H9 (cell line): ENCODE measurements at regions not wholly inside any gene's neighbourhood (a gene's known extent, or its start where the extent isn't known, plus 50 kb on each side); places are given as distances from the start of the nearest gene placed in this dataset.

Source experiments
- DNase-seq: peaks from one replicate; pipeline ENCODE4 v3.0.0-alpha.2; 2017
- H2AFZ ChIP-seq: one replicate; pipeline ENCODE4 v1.6.1; 2013; ENCODE audit warnings: mild to moderate bottlenecking, low read length, control low read depth, moderate library complexity
- H2AK5ac ChIP-seq: 2 replicates; pipeline ENCODE4 v1.6.1; 2013; ENCODE audit warnings: low read length, control low read depth, mixed read lengths; ENCODE audit not compliant: insufficient read length
- H2BK120ac ChIP-seq: one replicate; pipeline ENCODE4 v1.6.1; 2013; ENCODE audit warnings: low read depth, mild to moderate bottlenecking, low read length, control low read depth, inconsistent platforms; ENCODE audit not compliant: poor library complexity, severe bottlenecking
- H2BK12ac ChIP-seq: 2 replicates; pipeline ENCODE4 v1.6.1; 2013; ENCODE audit warnings: low read length, control low read depth, mixed read lengths, low read depth; ENCODE audit not compliant: insufficient read length
- H2BK15ac ChIP-seq: 2 replicates; pipeline ENCODE4 v1.6.1; 2013; ENCODE audit warnings: low read depth, low read length, control low read depth
- H2BK20ac ChIP-seq: one replicate; pipeline ENCODE4 v1.6.1; 2013; ENCODE audit warnings: low read depth, mild to moderate bottlenecking, low read length, control low read depth, inconsistent platforms; ENCODE audit not compliant: poor library complexity, severe bottlenecking
- H2BK5ac ChIP-seq: 2 replicates; pipeline ENCODE4 v1.6.1; 2013; ENCODE audit warnings: low read length, control low read depth, mixed read lengths; ENCODE audit not compliant: insufficient read length
- H3K14ac ChIP-seq: 2 replicates; pipeline ENCODE4 v1.6.1; 2013; ENCODE audit warnings: low read length, control low read depth; ENCODE audit not compliant: insufficient read depth
- H3K18ac ChIP-seq: 2 replicates; pipeline ENCODE4 v1.6.1; 2013; ENCODE audit warnings: low read depth, mild to moderate bottlenecking, mixed read lengths, low read length, control low read depth; ENCODE audit not compliant: insufficient read length
- H3K23ac ChIP-seq: 2 replicates; pipeline ENCODE4 v1.6.1; 2013; ENCODE audit warnings: low read length, control low read depth, mixed read lengths, low read depth; ENCODE audit not compliant: insufficient read length
- H3K23me2 ChIP-seq: 2 replicates; pipeline ENCODE4 v1.6.1; 2013; ENCODE audit warnings: low read depth, mild to moderate bottlenecking, mixed read lengths, low read length, control low read depth; ENCODE audit not compliant: insufficient read length, poor library complexity, severe bottlenecking
- H3K27ac ChIP-seq: 2 replicates; pipeline ENCODE4 v1.5.1; 2013; ENCODE audit warnings: low read length, control low read depth, mixed read lengths, low read depth; ENCODE audit not compliant: insufficient read length
- H3K27me3 ChIP-seq: 2 replicates; pipeline ENCODE4 v1.6.1; 2013; ENCODE audit warnings: low read length, control low read depth, inconsistent platforms; ENCODE audit not compliant: insufficient read depth
- H3K4ac ChIP-seq: 2 replicates; pipeline ENCODE4 v1.6.1; 2013; ENCODE audit warnings: low read depth, mild to moderate bottlenecking, control low read depth, inconsistent platforms, low read length, moderate library complexity
- H3K4me1 ChIP-seq: 2 replicates; pipeline ENCODE4 v1.6.1; 2013; ENCODE audit warnings: low read length, control low read depth, inconsistent platforms; ENCODE audit not compliant: insufficient read depth
- H3K4me2 ChIP-seq: 2 replicates; pipeline ENCODE4 v1.6.1; 2013; ENCODE audit warnings: low read length, control low read depth, mixed read lengths; ENCODE audit not compliant: insufficient read length, insufficient read depth
- H3K56ac ChIP-seq: 2 replicates; pipeline ENCODE4 v1.6.1; 2013; ENCODE audit warnings: low read depth, mild to moderate bottlenecking, mixed read lengths, low read length, control low read depth; ENCODE audit not compliant: insufficient read length
- H3K79me1 ChIP-seq: 2 replicates; pipeline ENCODE4 v1.6.1; 2013; ENCODE audit warnings: low read depth, mild to moderate bottlenecking, moderate library complexity, low read length, control low read depth, inconsistent platforms; ENCODE audit not compliant: insufficient read depth, poor library complexity, severe bottlenecking
- H3K79me2 ChIP-seq: 2 replicates; pipeline ENCODE4 v1.6.1; 2013; ENCODE audit warnings: low read length, control low read depth, inconsistent platforms; ENCODE audit not compliant: insufficient read depth
- H3K9ac ChIP-seq: 2 replicates; pipeline ENCODE4 v1.6.1; 2013; ENCODE audit warnings: low read length, control low read depth, mixed read lengths; ENCODE audit not compliant: insufficient read length; ENCODE audit errors: extremely low read depth
- H3K9me3 ChIP-seq: one replicate; pipeline ENCODE4 v1.6.1; 2013; ENCODE audit warnings: low read depth, low read length, inconsistent platforms; ENCODE audit not compliant: control insufficient read depth
- H3T11ph ChIP-seq: one replicate; pipeline ENCODE4 v1.6.1; 2013; ENCODE audit warnings: mild to moderate bottlenecking, low read length, control low read depth, inconsistent platforms
- H4K20me1 ChIP-seq: one replicate; pipeline ENCODE4 v1.6.1; 2013; ENCODE audit not compliant: control insufficient read depth, insufficient read length, insufficient read depth
- H4K5ac ChIP-seq: 2 replicates; pipeline ENCODE4 v1.6.1; 2013; ENCODE audit warnings: low read depth, mild to moderate bottlenecking, mixed read lengths, low read length, control low read depth; ENCODE audit not compliant: insufficient read length
- H4K8ac ChIP-seq: replicated peaks from 2 replicates; pipeline ENCODE4 v1.6.1; 2013; ENCODE audit warnings: low read length, control low read depth, mixed read lengths, low read depth; ENCODE audit not compliant: insufficient read length
- H4K91ac ChIP-seq: 2 replicates; pipeline ENCODE4 v1.6.1; 2013; ENCODE audit warnings: low read depth, mild to moderate bottlenecking, moderate library complexity, mixed read lengths, low read length, control low read depth; ENCODE audit not compliant: insufficient read length
- H3K27ac Mint-ChIP-seq, 3 experiments: 2 replicates in 2 of 3; 3 replicates in 1 of 3; pipeline ENCODE4 v1.8.0; 2020 to 2021; ENCODE audit warnings: mixed read lengths in 3 of 3, mild to moderate bottlenecking in 1 of 3, moderate library complexity in 1 of 3
- H3K27me3 Mint-ChIP-seq: 2 replicates; pipeline ENCODE4 v1.8.0; 2021; ENCODE audit warnings: low read depth, mild to moderate bottlenecking, moderate library complexity, mixed read lengths
- H3K36me3 Mint-ChIP-seq, 3 experiments: 2 replicates in 2 of 3; 3 replicates in 1 of 3; pipeline ENCODE4 v1.8.0; 2020 to 2021; ENCODE audit warnings: low read depth in 3 of 3, mixed read lengths in 3 of 3; ENCODE audit not compliant: insufficient read depth in 1 of 3
- H3K4me1 Mint-ChIP-seq, 2 experiments: 2 replicates each; pipeline ENCODE4 v1.8.0; 2020; ENCODE audit warnings: mixed read lengths in 2 of 2
- H3K4me3 Mint-ChIP-seq, 2 experiments: 2 replicates in 1 of 2; 3 replicates in 1 of 2; pipeline ENCODE4 v1.8.0; 2020 to 2021; ENCODE audit warnings: mild to moderate bottlenecking in 2 of 2, mixed read lengths in 2 of 2, moderate library complexity in 1 of 2
- H3K9me3 Mint-ChIP-seq, 2 experiments: 2 replicates in 1 of 2; 3 replicates in 1 of 2; pipeline ENCODE4 v1.8.0; 2020; ENCODE audit warnings: mild to moderate bottlenecking in 2 of 2, mixed read lengths in 2 of 2, moderate library complexity in 1 of 2
- WGBS: extraction: QIAGEN DNeasy Blood & Tissue Kit; methylation state at CpG from one replicate; pipeline ENCODE4 v1.1.7; 2013; ENCODE audit warnings: missing lambda C conversion rate, low lambda C conversion rate, mixed read lengths; ENCODE audit not compliant: insufficient read length; ENCODE audit errors: extremely low coverage; 5-methylcytosine and 5-hydroxymethylcytosine counted together
- TF ChIP-seq, protein P1 (sequence below): fragments of 200-600 bp; sonication (generic); conservative IDR thresholded peaks from 3 replicates; pipeline ENCODE4 v1.8.0; 2021; ENCODE audit warnings: antibody characterized with exemption, mild to moderate bottlenecking

DNA sequence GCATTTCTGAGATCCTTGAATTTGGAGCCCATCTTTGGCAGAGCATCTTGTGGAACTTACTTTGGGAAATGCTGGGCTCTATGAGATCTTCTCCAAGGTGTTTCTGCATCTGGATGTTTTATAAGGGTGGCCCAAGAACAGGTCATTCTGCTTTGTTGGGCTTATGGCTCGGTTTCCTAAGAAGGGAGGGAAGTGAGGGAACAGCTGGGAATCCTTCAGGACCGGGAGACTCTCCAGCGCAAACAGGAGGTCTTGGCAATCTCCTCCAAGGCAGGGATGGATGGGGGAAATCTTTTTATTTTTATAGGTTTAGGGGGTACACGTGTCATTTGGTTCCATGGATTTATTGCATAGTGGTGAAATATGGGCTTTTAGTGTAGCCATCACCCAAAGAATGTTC, 54.7 kb downstream of the IRX3 start:
- DNase-seq, result no peak
- peaks cover 6 to 17% of the 10 kb centered on the region in 2 experiments; a peak in 4 of 5 replicates for H3K9me3 Mint-ChIP-seq

More for the DNA sequence above, 54.7 kb downstream of the IRX3 start:
- no peak overlapping the region for H3K27ac Mint-ChIP-seq
- Histone ChIP-seq H4K8ac (no peak overlapping the region), H2AFZ (no peak overlapping the region), H3K4me1 (no peaks in the 10 kb centered on the region), H3K4me2 (no peak overlapping the region), H2BK15ac (no peak overlapping the region), H4K91ac (no peak overlapping the region), H2BK120ac (no peak overlapping the region), H2BK5ac (no peak overlapping the region), H3K9me3 (no peaks in the 10 kb centered on the region), H3K79me1 (no peaks in the 10 kb centered on the region), H2BK20ac (no peak overlapping the region), H2BK12ac (no peak overlapping the region), H3K27ac (no peak overlapping the region), H3K18ac (no peak overlapping the region), H3K9ac (no peak overlapping the region), H3K14ac (no peak overlapping the region), H3K4ac (no peak overlapping the region), H3K23me2 (no peaks in the 10 kb centered on the region), H3K23ac (no peak overlapping the region), H4K5ac (no peak overlapping the region), H2AK5ac (no peak overlapping the region), H3K56ac (no peak overlapping the region), H4K20me1 (no peaks in the 10 kb centered on the region), H3K79me2 (no peaks in the 10 kb centered on the region), H3K27me3 (no peaks in the 10 kb centered on the region), H3T11ph (no peak overlapping the region)
- TF ChIP-seq, protein P1, sequence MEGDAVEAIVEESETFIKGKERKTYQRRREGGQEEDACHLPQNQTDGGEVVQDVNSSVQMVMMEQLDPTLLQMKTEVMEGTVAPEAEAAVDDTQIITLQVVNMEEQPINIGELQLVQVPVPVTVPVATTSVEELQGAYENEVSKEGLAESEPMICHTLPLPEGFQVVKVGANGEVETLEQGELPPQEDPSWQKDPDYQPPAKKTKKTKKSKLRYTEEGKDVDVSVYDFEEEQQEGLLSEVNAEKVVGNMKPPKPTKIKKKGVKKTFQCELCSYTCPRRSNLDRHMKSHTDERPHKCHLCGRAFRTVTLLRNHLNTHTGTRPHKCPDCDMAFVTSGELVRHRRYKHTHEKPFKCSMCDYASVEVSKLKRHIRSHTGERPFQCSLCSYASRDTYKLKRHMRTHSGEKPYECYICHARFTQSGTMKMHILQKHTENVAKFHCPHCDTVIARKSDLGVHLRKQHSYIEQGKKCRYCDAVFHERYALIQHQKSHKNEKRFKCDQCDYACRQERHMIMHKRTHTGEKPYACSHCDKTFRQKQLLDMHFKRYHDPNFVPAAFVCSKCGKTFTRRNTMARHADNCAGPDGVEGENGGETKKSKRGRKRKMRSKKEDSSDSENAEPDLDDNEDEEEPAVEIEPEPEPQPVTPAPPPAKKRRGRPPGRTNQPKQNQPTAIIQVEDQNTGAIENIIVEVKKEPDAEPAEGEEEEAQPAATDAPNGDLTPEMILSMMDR, result no peak
- no peaks in the 10 kb centered on the region for H3K4me1 Mint-ChIP-seq
- H3K27me3 Mint-ChIP-seq, result peaks cover 1% of the 10 kb centered on the region
- H3K4me3 Mint-ChIP-seq, result no peak overlapping the region
- H3K36me3 Mint-ChIP-seq, result peaks cover 0 to 5% (median 0%) of the 10 kb centered on the region in 3 experiments; a peak in 1 of 7 replicates
- no CpG with 5 or more reads among the region's 4 CpGs for WGBS
